Colonic mucosa (tissue), 4 donors: ENCODE measurements at regions not wholly inside any gene's neighbourhood (a gene's known extent, or its start where the extent isn't known, plus 50 kb on each side); places are given as distances from the start of the nearest gene placed in this dataset.

ENCODE experiments used
- DNase-seq: peaks from one replicate; pipeline ENCODE4 v3.0.0-alpha.2; 2020
- H3K27ac ChIP-seq: fragments of 200-600 bp; one replicate; pipeline ENCODE4 v1.8.0; 2021
- H3K27me3 ChIP-seq: fragments of 200-600 bp; one replicate; pipeline ENCODE4 v1.8.0; 2021
- H3K36me3 ChIP-seq: fragments of 200-600 bp; one replicate; pipeline ENCODE4 v1.8.0; 2021
- H3K4me1 ChIP-seq: fragments of 200-600 bp; one replicate; pipeline ENCODE4 v1.8.0; 2021; ENCODE audit warnings: mild to moderate bottlenecking
- H3K4me3 ChIP-seq: fragments of 200-600 bp; one replicate; pipeline ENCODE4 v1.8.0; 2021
- H3K9ac ChIP-seq, 2 donors: one replicate each; pipeline ENCODE4 v1.7.0; 2013; ENCODE audit warnings: control low read depth in 2 of 2, low read depth in 2 of 2, low read length in 2 of 2
- H3K9me3 ChIP-seq: fragments of 200-600 bp; one replicate; pipeline ENCODE4 v1.8.0; 2021
- intact Hi-C: fragments of 100-400 bp; cut with DNase I; formaldehyde crosslinking; loops from one replicate; pipeline ENCODE4 v1.14.1; 2022
- TF ChIP-seq, protein P1 (sequence below): fragments of 200-600 bp; IDR thresholded peaks from one replicate; pipeline ENCODE4 v1.8.0; 2022; ENCODE audit warnings: antibody characterized with exemption, mild to moderate bottlenecking
- donor health status: healthy.
- donor health status: DM: no; HTN: no; CAD: no.
- donor health status: DM: no; HTN: no; CAD: no.

DNA sequence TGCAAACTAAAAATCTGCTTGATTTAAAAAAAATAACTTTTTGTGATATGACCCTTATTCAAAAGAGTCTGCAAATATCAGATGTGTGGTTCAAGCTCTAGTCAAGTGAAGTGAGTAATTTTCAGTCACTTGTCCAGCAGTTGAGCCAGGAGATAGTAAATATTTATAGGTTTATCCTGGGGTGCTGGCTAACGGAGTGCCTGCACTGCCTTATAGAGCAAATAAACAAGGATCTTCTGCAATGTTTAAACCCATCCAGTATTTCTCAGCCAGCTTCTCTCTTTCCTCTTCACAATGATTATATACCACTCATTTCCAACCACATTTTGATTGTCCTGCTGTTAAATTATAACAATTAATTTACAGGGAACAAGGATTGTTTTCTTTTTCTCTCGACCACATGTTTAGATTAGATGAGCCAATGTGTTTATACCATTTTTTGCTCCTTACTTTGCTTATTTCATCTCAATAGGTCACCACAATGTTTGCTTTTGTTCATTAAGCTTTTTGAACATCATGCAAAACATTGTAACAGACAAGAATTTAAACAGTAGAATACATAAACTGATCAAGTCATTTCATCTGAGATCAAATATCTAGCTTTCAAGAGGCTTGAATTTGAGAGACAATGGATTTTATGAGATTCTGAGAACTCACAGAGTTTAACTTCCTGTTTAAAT is 60.3 kb upstream of the GREM2 start:
- Histone ChIP-seq H3K9me3 (no peaks in the 10 kb centered on the region), H3K4me1 (no peaks in the 10 kb centered on the region), H3K27ac (no peak overlapping the region), H3K36me3 (no peaks in the 10 kb centered on the region), H3K4me3 (no peak overlapping the region), H3K9ac (no peak overlapping the region), H3K27me3 (no peaks in the 10 kb centered on the region)
- intact Hi-C loops, result no loop called here
- no peak for DNase-seq
- TF ChIP-seq, protein P1, sequence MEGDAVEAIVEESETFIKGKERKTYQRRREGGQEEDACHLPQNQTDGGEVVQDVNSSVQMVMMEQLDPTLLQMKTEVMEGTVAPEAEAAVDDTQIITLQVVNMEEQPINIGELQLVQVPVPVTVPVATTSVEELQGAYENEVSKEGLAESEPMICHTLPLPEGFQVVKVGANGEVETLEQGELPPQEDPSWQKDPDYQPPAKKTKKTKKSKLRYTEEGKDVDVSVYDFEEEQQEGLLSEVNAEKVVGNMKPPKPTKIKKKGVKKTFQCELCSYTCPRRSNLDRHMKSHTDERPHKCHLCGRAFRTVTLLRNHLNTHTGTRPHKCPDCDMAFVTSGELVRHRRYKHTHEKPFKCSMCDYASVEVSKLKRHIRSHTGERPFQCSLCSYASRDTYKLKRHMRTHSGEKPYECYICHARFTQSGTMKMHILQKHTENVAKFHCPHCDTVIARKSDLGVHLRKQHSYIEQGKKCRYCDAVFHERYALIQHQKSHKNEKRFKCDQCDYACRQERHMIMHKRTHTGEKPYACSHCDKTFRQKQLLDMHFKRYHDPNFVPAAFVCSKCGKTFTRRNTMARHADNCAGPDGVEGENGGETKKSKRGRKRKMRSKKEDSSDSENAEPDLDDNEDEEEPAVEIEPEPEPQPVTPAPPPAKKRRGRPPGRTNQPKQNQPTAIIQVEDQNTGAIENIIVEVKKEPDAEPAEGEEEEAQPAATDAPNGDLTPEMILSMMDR, result no peak

DNA sequence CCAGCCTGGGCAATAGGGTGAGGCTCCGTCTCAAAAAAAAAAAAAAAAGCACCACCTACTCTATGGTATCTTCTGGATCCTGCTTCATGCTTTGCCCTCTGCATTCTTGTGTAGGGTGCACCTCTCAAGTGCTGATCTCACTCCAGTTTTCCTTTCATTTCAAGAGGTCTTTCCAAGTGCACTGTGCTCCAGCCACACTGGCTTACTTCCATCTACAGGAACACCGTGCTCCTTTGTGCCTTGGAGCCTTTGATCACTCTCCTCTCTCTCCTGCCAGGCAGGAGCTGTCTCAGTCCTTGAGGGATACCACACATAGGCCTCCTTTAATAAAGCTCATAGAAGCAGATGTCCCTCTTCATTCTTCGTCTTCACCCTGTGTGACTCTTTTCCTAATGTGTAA is 55.4 kb upstream of the GREM2 start:
- Histone ChIP-seq H3K4me1 (no peaks in the 10 kb centered on the region), H3K27ac (no peak overlapping the region), H3K9ac (no peak overlapping the region), H3K4me3 (no peak overlapping the region), H3K27me3 (no peaks in the 10 kb centered on the region), H3K9me3 (no peaks in the 10 kb centered on the region), H3K36me3 (no peaks in the 10 kb centered on the region)
- no peak for DNase-seq
- intact Hi-C loops, result no loop called here
- TF ChIP-seq, protein P1, result no peak

DNA sequence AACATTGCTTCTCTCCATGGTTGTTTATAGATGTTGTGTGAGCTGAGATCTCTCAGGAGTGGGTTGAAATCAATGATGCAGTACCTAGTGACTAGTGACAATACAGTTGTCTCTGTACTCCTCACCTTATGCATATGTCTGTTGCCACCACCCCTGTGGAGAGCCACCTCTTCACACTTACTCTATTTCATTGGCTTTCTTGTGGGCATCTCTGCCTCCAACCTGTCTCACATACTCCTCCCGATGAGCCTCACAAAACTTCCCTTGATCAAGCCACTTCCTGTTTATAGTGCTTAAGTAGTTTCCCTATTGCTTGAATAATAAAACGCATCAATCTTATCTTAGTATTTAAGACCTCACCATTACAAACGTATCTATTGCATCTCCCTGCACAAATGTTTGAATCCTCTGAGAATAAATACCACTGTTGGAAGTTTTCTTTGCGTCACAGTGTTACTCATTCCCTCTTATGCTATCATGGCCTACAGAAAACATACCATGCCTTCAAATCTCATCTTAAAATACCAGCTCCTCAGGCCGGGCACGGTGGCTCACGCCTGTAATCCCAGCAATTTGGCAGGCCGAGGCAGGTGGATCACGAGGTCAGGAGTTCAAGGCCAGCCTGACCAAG is 54.7 kb upstream of the GREM2 start:
- Histone ChIP-seq H3K4me1 (no peaks in the 10 kb centered on the region), H3K9me3 (no peaks in the 10 kb centered on the region), H3K27me3 (no peaks in the 10 kb centered on the region), H3K4me3 (no peak overlapping the region), H3K27ac (no peak overlapping the region), H3K36me3 (no peaks in the 10 kb centered on the region), H3K9ac (no peak overlapping the region)
- no peak for DNase-seq
- intact Hi-C loops, result no loop called here
- TF ChIP-seq, protein P1, result no peak

DNA sequence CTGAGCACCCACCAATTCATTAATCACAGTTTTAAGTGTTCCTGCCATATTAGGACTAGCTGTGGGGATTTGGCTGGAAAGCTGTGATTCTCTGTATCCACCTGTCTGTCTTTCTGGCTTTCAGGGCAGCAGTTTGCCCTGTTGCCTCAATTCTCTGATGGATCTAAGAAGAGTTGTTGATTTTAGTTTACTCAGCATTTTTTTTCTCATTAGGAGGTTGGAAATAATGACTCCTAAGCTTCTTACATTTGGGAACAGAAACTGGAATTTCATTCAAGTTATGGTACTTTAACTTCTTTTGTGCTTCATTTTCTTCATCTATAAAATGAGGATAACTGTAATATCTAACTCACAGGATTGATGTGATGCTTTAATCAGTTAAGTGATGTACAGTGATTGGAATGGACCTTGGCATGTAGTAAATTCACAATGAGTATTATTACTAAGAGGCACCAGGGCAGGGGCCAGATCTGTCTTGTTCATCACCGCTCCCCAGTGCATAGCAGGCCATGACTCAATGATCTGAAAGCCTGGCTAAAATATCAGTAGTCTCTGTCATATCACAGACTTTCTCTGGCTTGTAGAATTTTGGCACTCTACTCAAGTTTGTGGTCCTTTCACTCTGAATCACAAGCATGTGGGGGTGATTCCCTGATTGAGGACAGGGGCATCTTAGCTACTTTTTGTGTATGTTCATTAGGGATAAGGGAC is 51.4 kb upstream of the GREM2 start:
- Histone ChIP-seq H3K4me1 (no peaks in the 10 kb centered on the region), H3K9ac (no peak overlapping the region), H3K4me3 (no peak overlapping the region), H3K27me3 (no peaks in the 10 kb centered on the region), H3K27ac (no peak overlapping the region), H3K9me3 (no peaks in the 10 kb centered on the region), H3K36me3 (no peaks in the 10 kb centered on the region)
- TF ChIP-seq, protein P1, result no peak
- intact Hi-C loops, result no loop called here
- no peak for DNase-seq
